NCI-H1417 (cell line): ENCODE measurements at regions not wholly inside any gene's neighbourhood (a gene's known extent, or its start where the extent isn't known, plus 50 kb on each side); places are given as distances from the start of the nearest gene placed in this dataset.
"Not testable (repeated sequence)": the region's sequence is repeated elsewhere in the genome, so short reads cannot be mapped to it uniquely, and the experiment has no call there.

ENCODE experiments used
- DNase-seq, 3 experiments: peaks; one replicate each; lab custom pipeline; 2025; lab: John Stamatoyannopoulos, UW

DNA sequence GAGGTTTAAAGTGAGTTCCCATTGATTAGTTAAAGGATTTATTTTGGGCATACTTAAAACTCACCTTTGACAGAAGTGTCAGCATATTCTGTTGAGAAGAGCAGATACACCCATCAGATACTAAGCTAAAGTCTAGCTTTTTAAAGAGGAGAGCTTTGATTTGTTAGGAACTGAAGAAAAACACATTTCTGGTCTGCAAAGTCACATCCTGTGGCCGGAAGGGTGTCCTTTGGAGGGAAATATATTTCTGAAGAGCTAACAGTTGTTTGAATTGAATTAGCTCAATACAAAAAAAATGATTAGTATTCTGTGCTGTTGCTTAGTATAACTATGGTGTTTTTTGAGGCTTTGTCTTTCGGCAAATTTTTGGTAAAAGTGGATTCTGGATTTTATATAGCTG is 302.7 kb downstream of the RFPL4B start:
- DNase-seq: no peak

DNA sequence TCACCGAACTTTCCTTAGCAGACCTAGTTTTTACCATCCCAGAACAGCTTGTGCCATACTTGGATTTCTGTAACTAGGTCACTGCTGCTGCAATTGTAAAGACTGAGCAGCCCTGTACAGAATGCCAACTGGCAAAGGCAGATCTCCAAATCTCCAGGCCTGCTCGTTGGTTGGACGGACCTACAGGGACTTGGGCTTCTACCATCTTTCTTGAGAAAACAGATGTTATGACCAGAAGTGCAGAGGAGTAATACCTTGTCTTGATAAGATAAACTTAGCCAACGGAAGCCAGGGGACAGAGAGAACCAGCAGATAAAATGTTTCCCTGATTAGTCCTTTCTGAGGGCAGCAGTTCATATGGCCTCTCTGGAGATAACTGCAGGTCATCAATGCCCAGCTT is 304.1 kb downstream of the RFPL4B start:
- DNase-seq: no peak

DNA sequence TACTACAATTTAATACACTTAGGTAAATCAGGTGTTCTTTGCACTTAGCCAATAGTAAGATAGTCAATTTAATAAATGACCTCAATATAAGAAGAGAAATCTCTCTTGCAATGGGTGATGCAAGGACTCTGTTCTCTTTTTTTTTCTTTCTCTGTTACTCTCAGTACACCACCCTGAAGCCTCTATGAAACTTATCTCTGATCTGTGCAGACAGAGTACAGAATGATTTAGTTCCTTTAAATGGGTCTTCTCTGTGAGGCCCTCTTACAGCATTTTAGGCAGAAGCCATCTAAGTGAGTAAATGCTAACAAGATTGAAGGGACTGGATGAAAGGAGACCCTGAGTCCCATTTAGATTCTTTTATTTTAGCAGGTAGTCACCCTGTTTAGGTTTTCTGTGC is 312.8 kb downstream of the RFPL4B start:
- no peak for DNase-seq

DNA sequence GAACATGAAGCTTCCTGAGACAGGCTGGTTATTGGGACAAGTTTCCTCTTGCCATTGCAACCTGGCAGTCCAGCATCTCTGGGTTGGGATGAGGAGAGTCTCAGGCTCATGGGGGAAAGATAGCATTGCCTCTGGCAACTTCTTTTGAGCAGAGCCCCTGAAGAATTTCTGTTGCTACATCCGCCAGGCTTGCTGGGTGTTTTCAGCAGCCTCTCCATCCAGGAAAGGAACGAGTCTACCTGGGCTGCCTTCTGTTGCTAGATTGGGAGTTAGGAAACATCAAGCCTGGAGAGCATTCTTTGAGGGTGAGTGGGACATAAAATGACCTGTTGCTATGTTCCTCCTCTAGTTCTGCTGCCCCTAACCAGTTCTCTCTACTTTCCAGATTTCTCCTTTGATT is 313.5 kb downstream of the RFPL4B start:
- no peak for DNase-seq

DNA sequence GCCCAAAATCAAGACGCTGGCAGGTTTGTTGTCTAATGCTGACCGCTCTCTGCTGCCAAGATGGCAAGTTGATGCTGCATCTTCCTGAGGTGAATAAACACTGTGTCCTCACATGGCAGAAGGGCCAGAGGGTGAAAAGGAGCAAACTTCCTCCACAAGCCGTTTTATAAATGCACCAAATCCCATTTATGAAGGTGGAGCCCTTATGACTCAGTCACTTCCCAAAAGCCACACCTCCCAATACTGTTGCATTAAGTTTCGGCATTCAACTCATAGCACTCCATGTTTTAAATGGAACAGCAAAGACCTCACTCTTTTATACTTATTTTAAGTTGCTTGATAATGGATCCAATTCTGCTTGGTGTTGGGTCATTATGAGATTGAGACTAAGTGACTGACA is 316.6 kb downstream of the RFPL4B start:
- no peak for DNase-seq

DNA sequence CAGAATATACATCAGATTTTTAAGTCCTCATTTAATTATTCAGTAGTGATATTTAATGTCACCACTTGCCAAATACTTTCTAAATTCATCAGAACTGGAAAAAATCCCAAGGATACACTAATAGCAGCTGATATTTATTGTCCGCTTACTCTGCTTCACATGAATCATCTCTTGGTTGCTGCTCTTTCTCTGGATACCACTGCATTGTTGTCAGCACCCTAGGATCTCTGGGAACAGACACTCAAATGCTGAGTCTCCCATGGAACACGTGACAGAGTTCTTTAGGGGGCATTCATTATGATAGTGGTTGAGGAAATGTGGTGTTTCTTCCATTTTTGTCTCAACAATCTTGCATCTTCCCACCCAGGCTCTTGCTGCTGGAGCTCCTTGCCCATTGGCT is 318.0 kb downstream of the RFPL4B start:
- DNase-seq: no peak

DNA sequence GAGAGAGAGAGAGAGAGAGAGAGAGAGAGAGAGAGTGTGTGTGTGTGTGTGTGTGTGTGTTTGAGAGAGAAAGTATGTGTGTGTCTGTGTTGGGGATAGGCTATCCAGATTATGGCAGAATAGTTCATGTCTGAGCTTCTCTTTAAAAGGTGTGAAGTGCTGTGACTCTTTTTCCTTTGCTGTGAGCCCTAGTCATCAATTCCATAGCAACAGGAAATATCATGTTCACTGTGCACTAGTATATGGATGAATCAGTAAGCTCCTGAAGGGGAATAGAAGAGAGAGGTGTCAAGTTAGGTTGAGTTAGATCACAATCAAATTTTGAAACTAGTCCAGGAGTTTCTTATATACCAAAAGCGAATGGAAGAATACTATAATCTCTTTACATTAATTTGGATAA is 318.7 kb downstream of the RFPL4B start:
- DNase-seq: peak in 1 of 3 experiments; percentile 6

DNA sequence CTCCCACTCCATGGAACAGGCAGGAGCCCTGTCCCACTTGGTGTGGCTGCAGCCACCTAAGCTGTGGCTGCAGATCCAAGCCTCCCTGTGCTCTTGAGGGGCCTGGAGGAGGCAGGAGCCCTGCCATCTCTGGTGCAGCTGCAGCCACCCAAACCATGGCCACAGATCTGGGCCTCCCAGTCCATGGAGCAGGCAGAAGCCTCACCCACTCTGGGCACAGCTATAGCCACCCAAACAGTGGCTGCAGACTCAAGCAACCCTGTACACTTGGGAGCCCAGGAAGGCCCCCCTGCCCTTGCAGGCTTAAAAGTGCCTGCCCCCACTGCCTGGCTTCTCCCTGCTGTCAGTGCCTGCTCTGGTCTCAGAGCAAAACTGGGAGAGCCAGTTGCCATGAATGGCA is 320.3 kb downstream of the RFPL4B start:
- no peak for DNase-seq

DNA sequence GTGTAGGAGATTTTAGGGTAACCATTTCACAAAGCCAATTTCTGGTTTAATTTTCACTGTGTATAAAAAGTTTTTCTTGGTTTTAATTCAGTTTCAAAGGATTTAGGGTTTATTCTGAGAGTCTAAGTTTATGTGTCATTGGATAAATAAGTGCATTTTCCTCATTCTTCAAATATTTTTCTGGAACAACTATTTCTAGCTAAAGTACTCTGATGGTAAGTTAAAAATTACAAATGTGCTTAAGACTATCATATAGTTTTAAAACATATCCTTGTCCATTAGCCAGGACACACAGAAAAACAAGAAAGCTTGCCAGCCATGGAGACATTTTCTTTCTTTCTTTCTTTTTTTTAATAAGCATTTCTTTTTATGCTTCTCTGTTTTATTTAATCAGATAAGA is 333.0 kb downstream of the RFPL4B start:
- no peak for DNase-seq

DNA sequence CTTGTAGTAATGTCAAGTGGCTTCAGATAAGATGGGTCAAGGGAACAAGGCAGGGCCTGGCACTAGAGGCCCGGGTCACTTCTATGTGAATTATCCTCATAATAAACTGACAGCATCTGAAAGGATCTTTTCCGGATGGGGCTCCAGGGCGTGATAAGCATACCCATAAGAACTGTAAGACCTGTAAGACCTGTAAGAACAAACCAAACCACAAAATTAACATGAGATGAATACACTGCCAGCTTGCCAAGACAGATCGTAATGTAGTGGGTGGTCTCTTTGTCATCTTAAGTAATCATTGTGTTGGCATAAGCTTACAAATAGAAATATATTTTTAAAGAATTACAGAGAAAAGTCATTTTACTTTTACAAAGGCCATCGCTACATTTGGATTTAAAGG is 334.9 kb downstream of the RFPL4B start:
- DNase-seq: no peak

DNA sequence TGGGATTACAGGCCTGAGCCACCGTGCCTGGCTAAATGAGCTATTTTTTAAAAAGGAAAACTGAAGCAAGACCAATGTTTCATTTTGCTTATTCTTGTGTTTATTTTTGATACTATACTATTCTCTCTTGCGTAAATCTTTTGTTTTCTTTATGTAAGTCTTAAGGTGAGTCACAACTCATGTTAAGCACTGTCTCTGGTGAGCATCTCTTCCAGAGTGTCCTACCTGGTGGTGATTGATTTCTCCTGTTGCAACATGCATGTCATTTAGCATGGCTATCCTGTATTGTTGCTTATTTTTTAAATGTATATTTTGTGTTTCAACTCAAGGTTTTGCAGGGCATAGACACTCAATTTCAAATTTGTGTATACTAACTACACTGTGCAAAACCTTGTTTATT is 336.0 kb downstream of the RFPL4B start:
- DNase-seq: no peak

DNA sequence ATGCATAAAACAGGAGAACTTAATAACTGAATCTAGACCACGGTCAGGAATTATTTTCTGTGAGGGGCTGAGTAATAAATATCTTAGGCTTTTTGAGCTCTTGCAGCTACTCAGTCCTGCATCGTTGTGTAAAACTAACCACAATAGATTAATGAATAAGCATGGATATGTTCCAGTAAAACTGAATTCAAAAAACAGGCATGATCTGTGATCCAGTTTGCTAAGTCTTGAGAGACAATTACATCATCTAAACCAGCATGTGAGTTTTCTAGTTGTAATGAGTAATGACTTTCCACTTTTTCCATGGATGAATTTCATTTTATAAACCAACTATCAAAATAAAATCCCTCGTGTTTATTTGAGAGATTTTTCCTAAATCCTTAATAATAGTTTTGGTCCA is 336.8 kb downstream of the RFPL4B start:
- no peak for DNase-seq

DNA sequence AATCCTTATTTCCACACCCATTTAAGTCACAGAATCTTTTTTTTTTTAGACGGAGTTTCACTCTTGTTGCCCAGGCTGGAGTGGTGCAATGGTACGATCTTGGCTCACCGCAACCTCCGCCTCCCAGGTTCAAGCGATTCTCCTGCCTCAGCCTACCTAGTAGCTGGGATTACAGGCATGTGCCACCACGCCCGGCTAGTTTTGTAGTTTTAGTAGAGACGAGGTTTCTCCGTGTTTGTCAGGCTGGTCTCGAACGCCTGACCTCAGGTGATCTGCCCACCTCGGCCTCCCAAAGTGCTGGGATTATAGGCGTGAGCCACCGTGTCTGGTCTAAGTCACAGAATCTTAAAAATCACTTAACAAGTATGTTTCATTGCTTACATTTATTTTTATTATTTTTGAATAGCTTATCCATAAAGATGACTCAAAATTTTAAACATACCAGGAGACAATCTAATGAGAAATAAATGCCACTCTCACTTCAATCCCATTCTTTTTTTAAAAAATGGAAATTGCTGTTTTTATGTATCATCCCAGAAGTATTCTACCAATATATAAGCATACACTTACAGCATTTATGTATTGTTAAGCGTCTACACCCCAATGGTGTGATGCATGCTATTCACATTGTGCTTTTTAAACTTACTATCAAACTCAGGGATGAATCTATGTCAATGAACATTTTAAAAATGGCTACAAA is 338.5 kb downstream of the RFPL4B start:
- not testable (repeated sequence) for DNase-seq

DNA sequence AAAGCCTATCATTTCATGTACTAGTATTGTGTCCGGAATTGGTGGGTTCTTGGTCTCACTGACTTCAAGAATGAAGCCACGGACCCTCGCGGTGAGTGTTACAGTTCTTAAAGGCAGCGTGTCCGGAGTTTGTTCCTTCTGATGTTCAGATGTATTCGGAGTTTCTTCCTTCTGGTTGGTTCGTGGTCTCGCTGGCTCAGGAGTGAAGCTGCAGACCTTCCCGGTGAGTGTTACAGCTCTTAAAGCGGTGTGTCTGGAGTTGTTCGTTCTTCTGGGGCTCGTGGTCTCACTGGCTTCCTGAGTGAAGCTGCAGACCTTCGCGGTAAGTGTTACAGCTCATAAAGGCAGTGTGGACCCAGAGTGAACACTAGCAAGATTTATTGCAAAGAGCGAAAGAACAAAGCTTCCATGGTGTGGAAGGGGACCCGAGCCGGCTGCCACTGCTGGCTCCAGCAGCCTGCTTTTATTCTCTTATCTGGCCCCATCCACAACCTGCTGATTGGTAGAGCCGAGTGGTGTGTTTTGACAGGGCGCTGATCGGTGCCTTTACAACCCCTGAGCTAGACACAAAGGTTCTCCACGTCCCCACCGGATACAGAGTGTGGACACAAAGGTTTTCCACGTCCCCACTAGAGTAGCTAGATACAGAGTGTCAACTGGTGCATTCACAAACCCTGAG is 341.5 kb downstream of the RFPL4B start:
- DNase-seq: not testable (repeated sequence)

DNA sequence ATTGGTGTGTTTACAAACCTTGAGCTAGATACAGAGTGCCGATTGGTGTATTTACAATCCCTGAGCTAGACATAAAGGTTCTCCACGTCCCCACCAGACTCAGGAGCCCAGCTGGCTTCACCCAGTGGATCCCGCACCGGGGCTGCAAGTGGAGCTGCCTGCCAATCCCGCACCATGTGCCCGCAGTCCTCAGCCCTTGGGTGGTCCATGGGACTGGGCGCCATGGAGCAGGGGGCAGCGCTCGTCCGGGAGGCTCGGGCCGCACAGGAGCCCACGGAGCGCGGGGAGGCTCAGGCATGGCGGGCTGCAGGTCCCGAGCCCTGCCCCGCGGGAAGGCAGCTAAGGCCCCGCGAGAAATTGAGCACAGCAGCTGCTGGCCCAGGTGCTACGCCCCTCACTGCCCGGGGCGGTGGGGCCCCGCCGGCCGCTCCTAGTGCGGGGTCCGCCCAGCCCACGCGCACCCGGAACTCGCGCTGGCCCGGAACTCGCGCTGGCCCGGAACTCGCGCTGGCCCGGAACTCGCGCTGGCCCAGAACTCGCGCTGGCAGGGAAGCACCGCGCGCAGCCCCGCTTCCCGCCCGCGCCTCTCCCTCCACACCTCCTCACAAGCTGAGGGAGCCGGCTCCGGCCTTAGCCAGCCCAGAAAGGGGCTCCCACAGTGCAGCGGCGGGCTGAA is 342.2 kb downstream of the RFPL4B start:
- DNase-seq: not testable (repeated sequence)

DNA sequence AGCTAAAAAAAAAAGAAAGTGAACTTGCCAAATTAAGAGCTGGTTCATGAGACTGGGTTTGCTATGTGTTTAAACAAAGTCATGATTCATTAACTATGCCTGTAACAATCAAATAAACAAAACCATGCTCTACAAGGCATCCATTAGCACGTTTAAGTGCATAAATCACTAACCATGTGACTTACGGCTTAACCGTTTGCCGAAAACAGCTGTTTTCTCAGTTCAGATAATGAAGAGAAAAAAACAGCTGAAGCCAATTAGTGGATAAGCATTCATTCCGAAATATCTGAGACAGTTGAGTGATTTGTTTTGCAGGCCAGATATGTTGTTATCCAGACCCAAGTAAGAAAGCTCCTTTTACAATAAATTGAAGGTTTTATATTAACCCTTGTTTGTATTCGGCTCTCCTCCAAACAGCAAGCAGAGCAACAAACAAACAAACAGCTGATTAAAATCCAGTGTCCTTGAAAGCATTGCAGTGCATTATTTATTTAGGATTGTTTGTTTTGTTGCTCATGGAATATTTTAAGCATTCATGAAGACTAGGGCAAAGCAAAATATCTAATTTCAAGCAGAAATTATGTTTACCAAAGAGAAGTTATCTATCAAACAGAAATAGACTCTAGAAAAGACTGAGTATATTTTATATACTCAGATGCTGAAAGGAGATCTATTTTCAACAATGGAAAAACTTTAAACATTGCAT is 343.5 kb downstream of the RFPL4B start:
- peak in 2 of 3 experiments; percentile 43 to 88 for DNase-seq

DNA sequence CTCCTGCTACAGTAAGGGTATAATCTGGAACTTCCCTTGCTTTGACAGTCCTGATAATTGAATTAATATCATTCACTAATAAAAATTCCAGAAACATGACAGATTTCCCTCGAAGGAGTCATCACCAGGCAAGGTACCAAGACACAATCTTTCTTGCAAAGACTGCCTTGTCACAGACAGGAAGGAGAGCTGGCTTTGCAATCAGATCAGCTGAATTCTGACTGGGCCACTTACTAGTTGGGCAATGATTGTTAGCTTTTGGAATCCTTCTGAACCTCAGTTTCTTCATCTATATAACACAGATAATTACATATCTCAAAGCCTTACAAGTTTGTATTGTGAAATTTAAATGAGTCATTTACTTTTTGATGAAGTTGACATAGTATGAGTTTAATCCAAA is 344.2 kb downstream of the RFPL4B start:
- peak in 1 of 3 experiments; percentile 46 for DNase-seq

DNA sequence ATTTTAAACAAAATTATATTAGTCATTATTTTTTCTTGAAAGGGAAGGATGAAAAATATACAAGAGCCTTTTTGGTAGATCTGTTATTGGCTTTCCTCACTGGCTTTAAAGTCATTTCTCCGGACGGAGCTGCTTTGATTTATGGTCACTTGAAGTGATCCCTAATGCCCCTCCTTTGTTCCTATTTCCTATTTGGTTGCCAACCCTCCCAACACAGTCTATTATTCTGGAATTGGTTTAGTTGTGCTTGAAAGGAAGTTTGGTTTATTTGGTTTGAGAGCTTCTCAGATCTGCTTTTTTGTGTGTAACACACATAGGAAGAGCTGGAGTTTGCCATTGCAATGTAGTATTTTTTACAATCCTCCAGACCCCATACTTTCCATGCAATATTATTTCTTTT is 347.9 kb downstream of the RFPL4B start:
- peak in 2 of 3 experiments; percentile 43 to 89 for DNase-seq

DNA sequence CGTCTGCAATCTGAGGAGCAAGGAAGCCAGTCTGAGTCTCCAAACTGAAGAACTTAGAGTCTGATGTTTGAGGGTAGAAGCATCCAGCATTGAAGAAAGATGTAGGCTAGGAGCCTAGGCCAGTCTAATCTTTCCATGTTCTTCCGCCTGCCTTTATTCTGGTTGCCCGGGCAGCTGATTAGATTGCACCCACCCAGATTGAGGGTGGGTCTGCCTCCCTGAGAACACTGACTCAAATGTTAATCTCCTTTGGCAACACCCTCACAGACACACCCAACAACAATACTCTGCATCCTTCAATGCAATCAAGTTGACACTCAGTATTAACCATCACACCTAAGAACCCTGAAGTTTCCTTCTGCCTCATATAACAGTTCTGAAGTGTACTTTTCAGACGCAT is 350.1 kb downstream of the RFPL4B start:
- DNase-seq: no peak

DNA sequence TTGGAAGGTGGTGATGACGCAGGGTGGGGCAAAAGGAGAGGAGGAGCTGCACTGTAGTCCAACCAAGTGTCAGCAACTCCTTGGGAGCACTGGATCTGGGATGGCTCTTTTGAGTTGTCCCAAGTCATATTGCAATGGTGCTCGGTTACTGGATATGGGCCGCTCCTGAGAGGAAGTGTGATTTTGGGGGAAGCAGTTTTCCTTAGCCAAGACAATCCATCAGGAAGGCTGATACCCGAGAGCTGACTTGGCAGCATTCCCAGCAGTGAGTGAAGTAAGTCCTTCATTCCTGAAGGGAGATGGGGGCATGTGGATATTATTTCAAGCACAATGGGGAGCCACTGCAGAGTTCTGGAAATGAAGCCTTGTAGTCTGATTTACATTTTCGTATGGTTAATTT is 354.1 kb downstream of the RFPL4B start:
- peak in 1 of 3 experiments; percentile 34 for DNase-seq

DNA sequence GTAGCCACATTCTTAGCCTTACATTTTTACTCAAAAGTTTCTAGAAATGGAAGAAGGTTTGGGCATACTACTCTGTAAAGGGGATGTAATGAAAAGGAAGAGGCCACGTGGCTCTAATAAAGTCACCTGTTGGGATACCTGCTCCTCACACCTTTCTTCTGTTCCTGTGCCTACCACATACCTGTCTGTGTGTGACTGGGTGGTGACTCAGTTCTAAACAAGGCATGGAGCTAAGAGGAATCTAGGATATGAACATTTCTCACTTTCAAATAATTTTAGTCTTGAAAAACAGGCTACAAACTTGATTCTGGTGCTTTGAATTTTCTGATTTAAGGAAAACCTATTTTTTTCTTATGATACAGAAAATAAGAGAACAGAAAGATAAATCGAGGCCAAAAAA is 363.6 kb downstream of the RFPL4B start:
- DNase-seq: no peak

DNA sequence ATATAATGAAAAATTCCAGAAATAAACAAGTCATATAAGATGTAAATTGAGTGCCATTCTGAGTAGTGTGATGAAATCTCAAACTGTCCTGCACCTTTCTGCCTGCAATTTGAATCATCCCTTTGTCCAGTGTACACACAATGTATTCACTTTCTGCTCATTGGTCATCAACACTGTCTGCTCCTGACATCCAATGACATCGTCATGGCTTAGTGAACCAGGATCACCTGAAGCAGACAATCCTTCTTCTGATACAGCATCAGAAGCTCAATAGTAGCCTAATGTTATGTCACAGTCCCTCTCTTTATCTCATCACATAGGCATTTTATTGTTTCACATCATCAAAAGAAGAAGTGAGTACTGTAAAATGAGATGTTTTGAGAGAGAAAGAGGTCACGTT is 366.3 kb downstream of the RFPL4B start:
- DNase-seq: no peak

DNA sequence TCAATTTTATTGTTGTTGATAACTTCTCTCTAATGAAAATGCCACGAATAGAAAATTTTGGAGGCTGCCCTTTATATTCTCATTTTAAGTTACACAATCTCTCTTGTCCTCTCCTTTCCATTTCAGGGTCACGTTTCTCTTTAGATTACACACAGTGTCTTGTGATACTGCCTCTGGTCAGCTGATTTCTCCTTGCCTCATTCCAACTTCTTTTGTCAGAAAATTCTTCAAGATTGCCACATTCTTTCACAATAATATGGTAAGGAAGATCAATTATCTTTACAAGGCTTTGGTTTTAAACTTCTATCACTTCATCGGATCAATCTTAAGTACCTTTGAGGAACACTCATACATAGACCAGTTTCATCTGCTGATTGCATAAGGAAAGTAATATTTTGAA is 370.3 kb downstream of the RFPL4B start:
- no peak for DNase-seq
